22Rv1 (cell line): ENCODE measurements at regions not wholly inside any gene's neighbourhood (a gene's known extent, or its start where the extent isn't known, plus 50 kb on each side); places are given as distances from the start of the nearest gene placed in this dataset.

Source experiments
- ZFX ChIP-seq: fragments of 450-650 bp; IDR thresholded peaks from 2 replicates; pipeline ENCODE4 v1.6.1; 2017; ENCODE audit warnings: antibody characterized with exemption, borderline replicate concordance
- TF ChIP-seq, protein P1 (sequence below): fragments of 450-650 bp; IDR thresholded peaks from 2 replicates; pipeline ENCODE4 v1.5.1; 2017; ENCODE audit warnings: mild to moderate bottlenecking

- TF ChIP-seq, protein P1, sequence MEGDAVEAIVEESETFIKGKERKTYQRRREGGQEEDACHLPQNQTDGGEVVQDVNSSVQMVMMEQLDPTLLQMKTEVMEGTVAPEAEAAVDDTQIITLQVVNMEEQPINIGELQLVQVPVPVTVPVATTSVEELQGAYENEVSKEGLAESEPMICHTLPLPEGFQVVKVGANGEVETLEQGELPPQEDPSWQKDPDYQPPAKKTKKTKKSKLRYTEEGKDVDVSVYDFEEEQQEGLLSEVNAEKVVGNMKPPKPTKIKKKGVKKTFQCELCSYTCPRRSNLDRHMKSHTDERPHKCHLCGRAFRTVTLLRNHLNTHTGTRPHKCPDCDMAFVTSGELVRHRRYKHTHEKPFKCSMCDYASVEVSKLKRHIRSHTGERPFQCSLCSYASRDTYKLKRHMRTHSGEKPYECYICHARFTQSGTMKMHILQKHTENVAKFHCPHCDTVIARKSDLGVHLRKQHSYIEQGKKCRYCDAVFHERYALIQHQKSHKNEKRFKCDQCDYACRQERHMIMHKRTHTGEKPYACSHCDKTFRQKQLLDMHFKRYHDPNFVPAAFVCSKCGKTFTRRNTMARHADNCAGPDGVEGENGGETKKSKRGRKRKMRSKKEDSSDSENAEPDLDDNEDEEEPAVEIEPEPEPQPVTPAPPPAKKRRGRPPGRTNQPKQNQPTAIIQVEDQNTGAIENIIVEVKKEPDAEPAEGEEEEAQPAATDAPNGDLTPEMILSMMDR: no peak
- no peak for TF ChIP-seq ZFX
Measured at GRCh38 chrX:138874271-138874935, 162.9 kb upstream of the FGF13 start.
